ENCODE measurements at regions not wholly inside any gene's neighbourhood (a gene's known extent, or its start where the extent isn't known, plus 50 kb on each side); places are given as distances from the start of the nearest gene placed in this dataset.

DNA sequence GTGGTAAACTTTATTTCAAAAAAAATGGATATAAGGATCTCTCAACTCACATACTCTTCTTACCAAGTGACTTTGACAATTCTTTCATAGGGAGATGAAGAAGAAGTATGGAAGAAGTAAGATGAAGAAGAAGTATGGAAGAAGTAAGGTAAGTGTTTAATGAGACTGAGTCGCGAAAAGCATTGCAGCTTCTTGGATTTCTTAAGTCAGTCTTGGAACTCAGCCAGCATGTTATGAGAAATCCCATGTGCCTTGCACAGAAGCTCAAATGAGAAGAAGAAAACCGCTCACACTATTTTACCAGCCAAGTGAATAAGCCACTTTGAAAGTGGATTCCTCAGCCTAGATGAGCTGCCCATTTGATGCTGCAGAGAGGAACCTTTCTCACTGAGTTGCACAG is 332.0 kb upstream of the CCDC179 start:
- no peak overlapping the region for H3K18ac ChIP-seq (ENCODE audit: low read depth in 1 of 2, low read length in 2 of 2)
- no peaks in the 10 kb centered on the region for H3K27me3 ChIP-seq (ENCODE audit: control insufficient read depth in 1 of 2, insufficient read depth in 1 of 2, low read length in 2 of 2)
- no peak overlapping the region for H2BK12ac ChIP-seq (ENCODE audit: low read length in 2 of 2)
- H2BK120ac ChIP-seq (ENCODE audit: low read depth, low read length) = no peak overlapping the region
- H3K4me3 ChIP-seq (ENCODE audit: insufficient read depth in 1 of 2, low read depth in 1 of 2, low read length in 2 of 2) = no peak overlapping the region
- H4K8ac ChIP-seq (ENCODE audit: low read length) = no peak overlapping the region
- H2BK5ac ChIP-seq (ENCODE audit: low read depth, low read length, poor library complexity, severe bottlenecking) = no peak overlapping the region
- no peak overlapping the region for H3K4ac ChIP-seq (ENCODE audit: low read depth in 1 of 2, low read length in 2 of 2)
- no peak overlapping the region for H3K27ac ChIP-seq (ENCODE audit: low read length, poor library complexity, severe bottlenecking)
- no peak overlapping the region for H4K91ac ChIP-seq (ENCODE audit: low read length)
- H3K23ac ChIP-seq (ENCODE audit: low read length in 2 of 2) = no peak overlapping the region
- no peak overlapping the region for H3K14ac ChIP-seq (ENCODE audit: low read length in 2 of 2)
- no peaks in the 10 kb centered on the region for H3K4me1 ChIP-seq (ENCODE audit: control insufficient read depth, insufficient read depth, low read depth, low read length)
- no peak overlapping the region for H2AFZ ChIP-seq (ENCODE audit: low read depth, low read length)
- no peaks in the 10 kb centered on the region for H3K79me1 ChIP-seq (replicated peaks; ENCODE audit: low read length, poor library complexity, severe bottlenecking)
- H3K9ac ChIP-seq (ENCODE audit: low read length) = no peak overlapping the region
- no peak overlapping the region for H2AK5ac ChIP-seq (ENCODE audit: low read length, severe bottlenecking)
- H3K36me3 ChIP-seq (ENCODE audit: control insufficient read depth in 1 of 2, insufficient read depth in 2 of 2, low read depth in 1 of 2, low read length in 2 of 2) = no peaks in the 10 kb centered on the region
- H3K9me3 ChIP-seq (ENCODE audit: control insufficient read depth, low read length) = no peaks in the 10 kb centered on the region
- no peak for DNase-seq
- H2BK15ac ChIP-seq (ENCODE audit: low read depth, poor library complexity, severe bottlenecking) = no peak overlapping the region
- no peak overlapping the region for H3K4me2 ChIP-seq (ENCODE audit: low read length, poor library complexity, severe bottlenecking)
- WGBS = 93% methylated on average over 3 of the region's 3 CpGs

DNA sequence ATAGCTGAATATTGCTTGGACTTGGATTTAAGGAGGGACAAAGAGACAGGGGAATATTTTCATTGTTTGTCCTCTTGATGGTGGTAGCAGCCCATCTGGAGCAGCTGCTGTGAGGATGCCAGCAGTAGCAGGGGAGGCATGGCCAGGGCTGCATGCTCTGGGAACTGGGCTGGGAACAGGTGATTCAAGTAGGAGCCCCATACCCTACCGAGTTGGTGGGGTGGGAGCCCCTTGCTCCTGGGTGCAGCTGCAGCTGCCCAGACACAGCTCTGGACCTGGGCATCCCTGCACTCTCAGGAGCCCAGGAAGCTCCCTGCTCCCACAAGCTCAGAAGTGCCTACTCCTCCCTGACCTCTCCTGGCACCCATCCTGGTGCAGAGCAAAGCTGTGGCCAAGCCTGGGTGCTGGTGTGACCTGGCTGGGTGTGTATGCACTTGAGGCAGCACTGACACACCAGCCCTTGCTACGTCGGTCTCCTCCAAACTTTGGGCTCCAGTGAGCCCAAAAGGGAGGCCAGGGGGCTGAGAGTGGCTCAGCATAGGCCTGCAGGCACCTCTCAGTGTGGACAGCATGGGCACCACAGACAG is 341.8 kb upstream of the CCDC179 start:
- no peak overlapping the region for H4K91ac ChIP-seq (ENCODE audit: low read length)
- H2BK12ac ChIP-seq (ENCODE audit: low read length in 2 of 2) = no peak overlapping the region
- H3K79me1 ChIP-seq (replicated peaks; ENCODE audit: low read length, poor library complexity, severe bottlenecking) = no peaks in the 10 kb centered on the region
- H2BK5ac ChIP-seq (ENCODE audit: low read depth, low read length, poor library complexity, severe bottlenecking) = no peak overlapping the region
- H2AFZ ChIP-seq (ENCODE audit: low read depth, low read length) = no peak overlapping the region
- H2BK15ac ChIP-seq (ENCODE audit: low read depth, poor library complexity, severe bottlenecking) = no peak overlapping the region
- H3K4me3 ChIP-seq (ENCODE audit: insufficient read depth in 1 of 2, low read depth in 1 of 2, low read length in 2 of 2) = no peak overlapping the region
- no peak overlapping the region for H2BK120ac ChIP-seq (ENCODE audit: low read depth, low read length)
- no peak overlapping the region for H2AK5ac ChIP-seq (ENCODE audit: low read length, severe bottlenecking)
- H4K8ac ChIP-seq (ENCODE audit: low read length) = no peak overlapping the region
- H3K18ac ChIP-seq (ENCODE audit: low read depth in 1 of 2, low read length in 2 of 2) = no peak overlapping the region
- WGBS = 63% methylated on average over 3 of the region's 3 CpGs
- H3K27ac ChIP-seq (ENCODE audit: low read length, poor library complexity, severe bottlenecking) = no peak overlapping the region
- H3K9ac ChIP-seq (ENCODE audit: low read length) = no peak overlapping the region
- H3K36me3 ChIP-seq (ENCODE audit: control insufficient read depth in 1 of 2, insufficient read depth in 2 of 2, low read depth in 1 of 2, low read length in 2 of 2) = no peaks in the 10 kb centered on the region
- H3K4me2 ChIP-seq (ENCODE audit: low read length, poor library complexity, severe bottlenecking) = no peak overlapping the region
- DNase-seq = no peak
- no peak overlapping the region for H3K14ac ChIP-seq (ENCODE audit: low read length in 2 of 2)
- H3K9me3 ChIP-seq (ENCODE audit: control insufficient read depth, low read length) = peaks cover 9% of the 10 kb centered on the region
- no peak overlapping the region for H3K4ac ChIP-seq (ENCODE audit: low read depth in 1 of 2, low read length in 2 of 2)
- peaks cover 3% of the 10 kb centered on the region for H3K4me1 ChIP-seq (ENCODE audit: control insufficient read depth, insufficient read depth, low read depth, low read length)
- H3K27me3 ChIP-seq (ENCODE audit: control insufficient read depth in 1 of 2, insufficient read depth in 1 of 2, low read length in 2 of 2) = no peaks in the 10 kb centered on the region
- H3K23ac ChIP-seq (ENCODE audit: low read length in 2 of 2) = no peak overlapping the region

DNA sequence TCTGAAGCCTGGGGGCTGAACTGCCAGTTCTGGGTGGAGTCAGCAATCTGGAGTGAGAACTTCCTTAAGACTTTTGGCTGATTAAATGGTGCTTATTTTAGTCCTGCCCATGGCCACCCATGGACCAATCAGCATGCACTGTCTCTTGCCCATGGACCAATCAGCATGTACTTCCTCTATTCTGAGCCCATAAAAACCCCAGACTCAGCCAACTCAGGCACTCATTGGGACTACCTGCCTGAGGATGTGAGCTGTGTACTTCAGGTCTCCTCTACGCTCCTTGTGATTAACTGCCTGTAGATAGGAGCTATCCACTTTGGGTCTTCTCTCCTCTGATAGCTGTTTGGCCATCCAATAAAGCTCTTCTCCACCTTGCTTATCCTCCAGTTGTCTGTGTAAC is 342.3 kb upstream of the CCDC179 start:
- Histone ChIP-seq H3K18ac (ENCODE audit: low read depth in 1 of 2, low read length in 2 of 2) (no peak overlapping the region), H3K23ac (ENCODE audit: low read length in 2 of 2) (no peak overlapping the region), H3K27ac (ENCODE audit: low read length, poor library complexity, severe bottlenecking) (no peak overlapping the region), H2AFZ (ENCODE audit: low read depth, low read length) (no peak overlapping the region), H3K27me3 (ENCODE audit: control insufficient read depth in 1 of 2, insufficient read depth in 1 of 2, low read length in 2 of 2) (no peaks in the 10 kb centered on the region), H3K9ac (ENCODE audit: low read length) (no peak overlapping the region), H4K91ac (ENCODE audit: low read length) (no peak overlapping the region), H2BK5ac (ENCODE audit: low read depth, low read length, poor library complexity, severe bottlenecking) (no peak overlapping the region), H3K36me3 (ENCODE audit: control insufficient read depth in 1 of 2, insufficient read depth in 2 of 2, low read depth in 1 of 2, low read length in 2 of 2) (no peaks in the 10 kb centered on the region), H3K4me3 (ENCODE audit: insufficient read depth in 1 of 2, low read depth in 1 of 2, low read length in 2 of 2) (no peak overlapping the region), H2BK12ac (ENCODE audit: low read length in 2 of 2) (no peak overlapping the region), H3K4me2 (ENCODE audit: low read length, poor library complexity, severe bottlenecking) (no peak overlapping the region), H3K79me1 (replicated peaks; ENCODE audit: low read length, poor library complexity, severe bottlenecking) (no peaks in the 10 kb centered on the region), H3K9me3 (ENCODE audit: control insufficient read depth, low read length) (peaks cover 9% of the 10 kb centered on the region), H2BK120ac (ENCODE audit: low read depth, low read length) (no peak overlapping the region), H2BK15ac (ENCODE audit: low read depth, poor library complexity, severe bottlenecking) (no peak overlapping the region), H3K14ac (ENCODE audit: low read length in 2 of 2) (no peak overlapping the region), H4K8ac (ENCODE audit: low read length) (no peak overlapping the region), H3K4ac (ENCODE audit: low read depth in 1 of 2, low read length in 2 of 2) (no peak overlapping the region), H2AK5ac (ENCODE audit: low read length, severe bottlenecking) (no peak overlapping the region), H3K4me1 (ENCODE audit: control insufficient read depth, insufficient read depth, low read depth, low read length) (peaks cover 3% of the 10 kb centered on the region)
- 100% methylated on average over 1 of the region's 1 CpG for WGBS
- DNase-seq = no peak

DNA sequence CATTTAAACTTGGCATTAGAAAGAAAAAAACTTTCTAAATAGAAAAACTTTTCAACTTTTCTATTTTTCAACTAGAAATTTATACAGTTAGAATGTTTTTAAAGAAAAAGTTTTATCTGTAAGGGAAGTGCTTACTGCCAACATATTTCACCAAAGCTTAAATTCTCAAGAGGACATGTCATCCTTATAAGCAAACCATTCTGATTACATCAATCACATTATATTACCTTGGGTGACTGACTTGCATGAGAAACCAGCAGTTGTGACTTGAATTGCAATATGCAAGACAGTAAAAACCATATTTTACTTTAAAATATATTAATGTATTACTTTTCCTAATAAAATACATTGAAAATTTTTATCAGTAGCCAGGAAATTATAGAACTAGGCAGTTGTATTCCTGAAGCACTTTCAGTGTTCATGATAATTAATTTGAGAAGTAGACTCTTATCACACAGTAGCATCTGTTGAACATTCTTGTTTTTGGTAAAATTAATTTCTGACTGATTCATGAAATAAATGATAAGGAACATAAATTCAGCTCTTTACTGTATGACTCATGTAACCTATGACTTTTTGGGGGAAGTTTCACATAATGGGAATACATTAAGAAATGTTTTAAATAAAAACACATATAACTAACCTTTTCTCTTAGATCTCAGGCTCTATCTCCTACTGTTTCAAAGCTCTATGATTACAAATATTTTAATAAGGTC is 345.0 kb upstream of the CCDC179 start:
- Histone ChIP-seq H3K79me1 (replicated peaks; ENCODE audit: low read length, poor library complexity, severe bottlenecking) (no peaks in the 10 kb centered on the region), H3K9me3 (ENCODE audit: control insufficient read depth, low read length) (peaks cover 9% of the 10 kb centered on the region), H3K4me3 (ENCODE audit: insufficient read depth in 1 of 2, low read depth in 1 of 2, low read length in 2 of 2) (no peak overlapping the region), H3K4me2 (ENCODE audit: low read length, poor library complexity, severe bottlenecking) (no peak overlapping the region), H2AFZ (ENCODE audit: low read depth, low read length) (no peak overlapping the region), H3K36me3 (ENCODE audit: control insufficient read depth in 1 of 2, insufficient read depth in 2 of 2, low read depth in 1 of 2, low read length in 2 of 2) (no peaks in the 10 kb centered on the region), H2BK120ac (ENCODE audit: low read depth, low read length) (no peak overlapping the region), H3K23ac (ENCODE audit: low read length in 2 of 2) (no peak overlapping the region), H3K14ac (ENCODE audit: low read length in 2 of 2) (no peak overlapping the region), H4K91ac (ENCODE audit: low read length) (no peak overlapping the region), H2BK12ac (ENCODE audit: low read length in 2 of 2) (no peak overlapping the region), H3K9ac (ENCODE audit: low read length) (no peak overlapping the region), H3K18ac (ENCODE audit: low read depth in 1 of 2, low read length in 2 of 2) (no peak overlapping the region), H3K4ac (ENCODE audit: low read depth in 1 of 2, low read length in 2 of 2) (no peak overlapping the region), H2BK15ac (ENCODE audit: low read depth, poor library complexity, severe bottlenecking) (no peak overlapping the region), H2AK5ac (ENCODE audit: low read length, severe bottlenecking) (no peak overlapping the region), H2BK5ac (ENCODE audit: low read depth, low read length, poor library complexity, severe bottlenecking) (no peak overlapping the region), H3K4me1 (ENCODE audit: control insufficient read depth, insufficient read depth, low read depth, low read length) (peaks cover 3% of the 10 kb centered on the region), H4K8ac (ENCODE audit: low read length) (no peak overlapping the region), H3K27ac (ENCODE audit: low read length, poor library complexity, severe bottlenecking) (no peak overlapping the region), H3K27me3 (ENCODE audit: control insufficient read depth in 1 of 2, insufficient read depth in 1 of 2, low read length in 2 of 2) (no peaks in the 10 kb centered on the region)
- peak; percentile 20 for DNase-seq
